Keratinocyte (primary cell): ENCODE measurements at regions not wholly inside any gene's neighbourhood (a gene's known extent, or its start where the extent isn't known, plus 50 kb on each side); places are given as distances from the start of the nearest gene placed in this dataset.

Experiments
- DNase-seq: peaks from one replicate; pipeline ENCODE4 v3.0.0-alpha.2; 2011; ENCODE audit warnings: low read depth, missing footprints, low spot score
- FAIRE-seq: peaks from 2 replicates; lab custom pipeline; 2011; peaks lifted over from hg19 to GRCh38; lab: Jason Lieb, UNC
- H2AFZ ChIP-seq: 2 replicates; pipeline ENCODE4 v1.6.0; 2012; ENCODE audit warnings: low read length, control low read depth, inconsistent platforms; ENCODE audit not compliant: control insufficient read depth
- H3K27ac ChIP-seq: 2 replicates; pipeline ENCODE4 v1.5.1; 2011; ENCODE audit warnings: low read length; ENCODE audit not compliant: control insufficient read depth, insufficient read depth
- H3K27me3 ChIP-seq: 3 replicates; pipeline ENCODE4 v1.6.0; 2011; ENCODE audit warnings: low read length; ENCODE audit not compliant: control insufficient read depth, insufficient read depth; ENCODE audit errors: extremely low read depth
- H3K36me3 ChIP-seq, 2 experiments: 2 replicates in 1 of 2; 3 replicates in 1 of 2; pipeline ENCODE4 v1.5.1; 2011; ENCODE audit warnings: low read length in 2 of 2, mild to moderate bottlenecking in 1 of 2; ENCODE audit not compliant: control insufficient read depth in 2 of 2, insufficient read depth in 2 of 2; ENCODE audit errors: extremely low read depth in 1 of 2
- H3K4me1 ChIP-seq: 3 replicates; pipeline ENCODE4 v1.5.1; 2011; ENCODE audit warnings: low read length; ENCODE audit not compliant: control insufficient read depth, insufficient read depth; ENCODE audit errors: extremely low read depth
- H3K4me2 ChIP-seq: 3 replicates; pipeline ENCODE4 v1.6.0; 2011; ENCODE audit warnings: low read depth, low read length; ENCODE audit not compliant: control insufficient read depth, insufficient read depth; ENCODE audit errors: extremely low read depth
- H3K4me3 ChIP-seq, 3 experiments: fragments of 200-600 bp in 1 of 3; sonication (generic) in 1 of 3; 2 replicates in 2 of 3; 3 replicates in 1 of 3; pipeline ENCODE4 v1.5.1; 2011 to 2016; ENCODE audit warnings: low read length in 3 of 3, mild to moderate bottlenecking in 3 of 3, control low read depth in 2 of 3, inconsistent platforms in 1 of 3, low read depth in 1 of 3, mixed read lengths in 1 of 3, mixed run types in 1 of 3, moderate library complexity in 1 of 3; ENCODE audit not compliant: control insufficient read depth in 2 of 3, insufficient read depth in 2 of 3; ENCODE audit errors: extremely low read depth in 1 of 3
- H3K79me2 ChIP-seq: 2 replicates; pipeline ENCODE4 v1.6.0; 2012; ENCODE audit warnings: low read length; ENCODE audit not compliant: control insufficient read depth, insufficient read depth
- H3K9ac ChIP-seq: 3 replicates; pipeline ENCODE4 v1.6.0; 2011; ENCODE audit warnings: low read length; ENCODE audit not compliant: control insufficient read depth, insufficient read depth; ENCODE audit errors: extremely low read depth
- H3K9me1 ChIP-seq: 3 replicates; pipeline ENCODE4 v1.6.0; 2011; ENCODE audit warnings: low read length; ENCODE audit not compliant: control insufficient read depth, insufficient read depth; ENCODE audit errors: extremely low read depth
- H3K9me3 ChIP-seq: 2 replicates; pipeline ENCODE4 v1.5.1; 2012; ENCODE audit warnings: low read depth, low read length; ENCODE audit not compliant: control insufficient read depth
- H4K20me1 ChIP-seq: 3 replicates; pipeline ENCODE4 v1.6.0; 2011; ENCODE audit warnings: low read length; ENCODE audit not compliant: control insufficient read depth, insufficient read depth; ENCODE audit errors: extremely low read depth
- CTCF ChIP-seq, 3 experiments: IDR thresholded peaks in 1 of 3; conservative IDR thresholded peaks in 1 of 3; optimal IDR thresholded peaks in 1 of 3; 2 replicates in 2 of 3; 3 replicates in 1 of 3; pipeline versions ENCODE3 to v1.5.1; 2011; ENCODE audit warnings: low read length in 3 of 3, mild to moderate bottlenecking in 3 of 3, moderate library complexity in 2 of 3, control low read depth in 1 of 3, inconsistent platforms in 1 of 3; ENCODE audit not compliant: insufficient read depth in 2 of 3; ENCODE audit errors: extremely low read depth in 1 of 3
- EZH2 ChIP-seq: IDR thresholded peaks from one replicate; pipeline ENCODE4 v1.6.1; 2012; ENCODE audit warnings: inconsistent platforms, mild to moderate bottlenecking, low read length, moderate library complexity
- dilution Hi-C: fragments of 300-500 bp; cut with MboI; formaldehyde crosslinking; loops from one replicate; pipeline ENCODE4 v1.7.0; 2020; ENCODE audit warnings: low sequenced_read_pairs; ENCODE audit not compliant: extremely low pct_ligation_motif_present

GRCh38 chr13:59126474-59126873 is 1037.3 kb downstream of the DIAPH3 start:
- no peaks in the 10 kb centered on the region for H3K27me3 ChIP-seq
- no peaks in the 10 kb centered on the region for H3K36me3 ChIP-seq
- no peak overlapping the region for H3K4me3 ChIP-seq
- H2AFZ ChIP-seq: no peak overlapping the region
- H4K20me1 ChIP-seq: no peaks in the 10 kb centered on the region
- H3K27ac ChIP-seq: no peak overlapping the region
- FAIRE-seq (no peak), DNase-seq (no peak)
- H3K9me1 ChIP-seq: no peaks in the 10 kb centered on the region
- H3K9me3 ChIP-seq: no peaks in the 10 kb centered on the region
- H3K79me2 ChIP-seq: no peaks in the 10 kb centered on the region
- no peaks in the 10 kb centered on the region for H3K4me1 ChIP-seq
- no peak overlapping the region for H3K9ac ChIP-seq
- dilution Hi-C loops: no loop called here
- H3K4me2 ChIP-seq: no peak overlapping the region
- TF ChIP-seq EZH2: no peak
- no peak for TF ChIP-seq CTCF (optimal IDR thresholded peaks at IDR 0.05 in 1 of 3, IDR thresholded peaks at IDR 0.05 in 1 of 3, conservative IDR thresholded peaks at IDR 0.05 in 1 of 3; ENCODE audit: extremely low read depth in 1 of 3, insufficient read depth in 2 of 3, low read length in 3 of 3)

GRCh38 chr13:59133903-59134302 is 1029.8 kb downstream of the DIAPH3 start:
- Histone ChIP-seq H2AFZ (no peak overlapping the region), H3K27me3 (no peaks in the 10 kb centered on the region), H3K4me2 (no peak overlapping the region), H3K9me3 (no peaks in the 10 kb centered on the region), H3K4me1 (no peaks in the 10 kb centered on the region), H3K9ac (no peak overlapping the region), H3K27ac (no peak overlapping the region), H4K20me1 (no peaks in the 10 kb centered on the region), H3K9me1 (no peaks in the 10 kb centered on the region), H3K79me2 (no peaks in the 10 kb centered on the region), H3K36me3 (no peaks in the 10 kb centered on the region), H3K4me3 (no peak overlapping the region)
- TF ChIP-seq CTCF (optimal IDR thresholded peaks at IDR 0.05 in 1 of 3, IDR thresholded peaks at IDR 0.05 in 1 of 3, conservative IDR thresholded peaks at IDR 0.05 in 1 of 3; ENCODE audit: extremely low read depth in 1 of 3, insufficient read depth in 2 of 3, low read length in 3 of 3) (no peak), EZH2 (no peak)
- no peak for DNase-seq
- dilution Hi-C loops: no loop called here
- no peak for FAIRE-seq
